ENCODE measurements at regions not wholly inside any gene's neighbourhood (a gene's known extent, or its start where the extent isn't known, plus 50 kb on each side); places are given as distances from the start of the nearest gene placed in this dataset.

DNA sequence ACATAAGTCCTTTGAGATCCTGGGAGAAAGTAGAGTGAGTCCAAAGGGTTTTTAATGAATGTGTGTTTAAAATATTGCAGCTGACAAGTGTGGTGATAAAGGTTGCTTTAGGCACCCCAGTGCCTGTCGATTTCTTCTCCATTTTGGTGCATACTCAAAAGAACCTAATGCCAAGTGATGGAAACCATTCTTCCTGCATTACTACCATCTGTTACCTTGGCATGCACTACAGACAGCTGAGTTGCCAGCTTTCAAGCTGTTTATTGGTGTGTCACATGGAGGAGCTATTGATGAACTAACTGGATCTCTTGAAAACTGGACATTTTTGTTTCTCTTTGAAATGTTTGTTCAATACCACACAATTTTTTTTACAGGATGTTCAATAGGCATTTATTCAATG is 350.0 kb downstream of the AKAIN1 start:
- intact Hi-C loops (cut with micrococcal nuclease): no loop called here
- no peak overlapping the region for H3K27ac Mint-ChIP-seq

GRCh38 chr18:4844320-4844719 is 352.7 kb downstream of the AKAIN1 start:
- Histone ChIP-seq H3K36me3 (ENCODE audit: control insufficient read depth, insufficient read depth, low read length) (no peaks in the 10 kb centered on the region), H3K27ac (ENCODE audit: low read length) (no peak overlapping the region), H3K27me3 (ENCODE audit: control insufficient read depth, insufficient read depth, low read length) (no peaks in the 10 kb centered on the region), H3K4me3 (ENCODE audit: low read length) (no peak overlapping the region), H3K9me3 (ENCODE audit: control insufficient read depth, insufficient read depth, low read length) (no peaks in the 10 kb centered on the region), H3K4me1 (ENCODE audit: control insufficient read depth, insufficient read depth, low read length) (no peaks in the 10 kb centered on the region)
- Mint-ChIP-seq H3K4me3 (no peak overlapping the region), H3K27ac (no peak overlapping the region), H3K27me3 (ENCODE audit: low read depth in 2 of 2) (no peaks in the 10 kb centered on the region), H3K36me3 (peaks cover 12% of the 10 kb centered on the region), H3K9me3 (peaks cover 12% of the 10 kb centered on the region in 2 donors), H3K4me1 (no peaks in the 10 kb centered on the region)
- ATAC-seq (no peak), DNase-seq (no peak)
- TF ChIP-seq, protein P1, sequence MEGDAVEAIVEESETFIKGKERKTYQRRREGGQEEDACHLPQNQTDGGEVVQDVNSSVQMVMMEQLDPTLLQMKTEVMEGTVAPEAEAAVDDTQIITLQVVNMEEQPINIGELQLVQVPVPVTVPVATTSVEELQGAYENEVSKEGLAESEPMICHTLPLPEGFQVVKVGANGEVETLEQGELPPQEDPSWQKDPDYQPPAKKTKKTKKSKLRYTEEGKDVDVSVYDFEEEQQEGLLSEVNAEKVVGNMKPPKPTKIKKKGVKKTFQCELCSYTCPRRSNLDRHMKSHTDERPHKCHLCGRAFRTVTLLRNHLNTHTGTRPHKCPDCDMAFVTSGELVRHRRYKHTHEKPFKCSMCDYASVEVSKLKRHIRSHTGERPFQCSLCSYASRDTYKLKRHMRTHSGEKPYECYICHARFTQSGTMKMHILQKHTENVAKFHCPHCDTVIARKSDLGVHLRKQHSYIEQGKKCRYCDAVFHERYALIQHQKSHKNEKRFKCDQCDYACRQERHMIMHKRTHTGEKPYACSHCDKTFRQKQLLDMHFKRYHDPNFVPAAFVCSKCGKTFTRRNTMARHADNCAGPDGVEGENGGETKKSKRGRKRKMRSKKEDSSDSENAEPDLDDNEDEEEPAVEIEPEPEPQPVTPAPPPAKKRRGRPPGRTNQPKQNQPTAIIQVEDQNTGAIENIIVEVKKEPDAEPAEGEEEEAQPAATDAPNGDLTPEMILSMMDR (IDR thresholded peaks at IDR 0.05): no peak
- intact Hi-C loops (cut with micrococcal nuclease): no loop called here
- 60% methylated on average over 3 of the region's 3 CpGs for WGBS (ENCODE audit: insufficient coverage)

More for the DNA sequence above, 350.0 kb downstream of the AKAIN1 start:
- ATAC-seq (no peak), DNase-seq (no peak)
- Mint-ChIP-seq H3K27me3 (ENCODE audit: low read depth in 2 of 2) (no peaks in the 10 kb centered on the region), H3K36me3 (peaks cover 19% of the 10 kb centered on the region), H3K4me1 (no peaks in the 10 kb centered on the region), H3K4me3 (no peak overlapping the region), H3K9me3 (peaks cover 13 to 21% of the 10 kb centered on the region in 2 donors)
- Histone ChIP-seq H3K27me3 (ENCODE audit: control insufficient read depth, insufficient read depth, low read length) (no peaks in the 10 kb centered on the region), H3K4me3 (ENCODE audit: low read length) (no peak overlapping the region), H3K27ac (ENCODE audit: low read length) (no peak overlapping the region), H3K9me3 (ENCODE audit: control insufficient read depth, insufficient read depth, low read length) (no peaks in the 10 kb centered on the region), H3K4me1 (ENCODE audit: control insufficient read depth, insufficient read depth, low read length) (no peaks in the 10 kb centered on the region), H3K36me3 (ENCODE audit: control insufficient read depth, insufficient read depth, low read length) (no peaks in the 10 kb centered on the region)
- 100% methylated on average over 1 of the region's 1 CpG for WGBS (ENCODE audit: insufficient coverage)
- TF ChIP-seq, protein P1 (IDR thresholded peaks at IDR 0.05): no peak

- peaks cover 10 to 12% of the 10 kb centered on the region in 2 donors for H3K9me3 Mint-ChIP-seq
- no peak overlapping the region for H3K27ac ChIP-seq (ENCODE audit: low read length)
- no peaks in the 10 kb centered on the region for H3K4me1 Mint-ChIP-seq
- no peaks in the 10 kb centered on the region for H3K36me3 ChIP-seq (ENCODE audit: control insufficient read depth, insufficient read depth, low read length)
- DNase-seq: no peak
- H3K36me3 Mint-ChIP-seq: peaks cover 12% of the 10 kb centered on the region
- no peaks in the 10 kb centered on the region for H3K4me1 ChIP-seq (ENCODE audit: control insufficient read depth, insufficient read depth, low read length)
- no peak overlapping the region for H3K4me3 ChIP-seq (ENCODE audit: low read length)
- ATAC-seq: no peak
- no peaks in the 10 kb centered on the region for H3K9me3 ChIP-seq (ENCODE audit: control insufficient read depth, insufficient read depth, low read length)
- TF ChIP-seq, protein P1 (IDR thresholded peaks at IDR 0.05): no peak
- no peak overlapping the region for H3K4me3 Mint-ChIP-seq
- H3K27ac Mint-ChIP-seq: no peak overlapping the region
- intact Hi-C loops (cut with micrococcal nuclease): no loop called here
- H3K27me3 Mint-ChIP-seq (ENCODE audit: low read depth in 2 of 2): no peaks in the 10 kb centered on the region
- H3K27me3 ChIP-seq (ENCODE audit: control insufficient read depth, insufficient read depth, low read length): no peaks in the 10 kb centered on the region
These were observed 353.3 kb downstream of the AKAIN1 start for GRCh38 chr18:4843771-4844170.

DNA sequence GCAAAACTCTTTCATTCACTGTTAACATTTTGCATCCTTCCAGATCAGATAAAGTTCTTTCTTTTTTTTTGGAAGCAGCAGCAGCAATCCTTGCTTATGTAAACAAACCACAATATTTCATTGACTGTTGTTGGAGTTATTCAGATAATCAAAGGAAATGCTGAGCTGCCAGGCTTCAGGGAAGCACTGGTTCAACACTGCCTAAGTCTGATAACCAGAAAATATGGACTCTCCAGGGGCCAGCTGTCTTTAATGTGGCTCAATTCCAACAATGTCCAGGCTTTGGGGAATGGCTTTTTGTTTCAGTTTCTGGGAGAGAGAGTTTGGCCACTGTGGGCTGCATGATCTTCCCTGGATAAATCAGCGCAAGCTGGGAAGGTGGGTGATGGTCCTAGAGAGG is 354.3 kb downstream of the AKAIN1 start:
- DNase-seq (no peak), ATAC-seq (no peak)
- Histone ChIP-seq H3K27ac (ENCODE audit: low read length) (no peak overlapping the region), H3K4me1 (ENCODE audit: control insufficient read depth, insufficient read depth, low read length) (no peaks in the 10 kb centered on the region), H3K9me3 (ENCODE audit: control insufficient read depth, insufficient read depth, low read length) (no peaks in the 10 kb centered on the region), H3K27me3 (ENCODE audit: control insufficient read depth, insufficient read depth, low read length) (no peaks in the 10 kb centered on the region), H3K36me3 (ENCODE audit: control insufficient read depth, insufficient read depth, low read length) (no peaks in the 10 kb centered on the region), H3K4me3 (ENCODE audit: low read length) (no peak overlapping the region)
- no peak overlapping the region for H3K27ac Mint-ChIP-seq
- H3K36me3 Mint-ChIP-seq: peaks cover 12% of the 10 kb centered on the region
- H3K9me3 Mint-ChIP-seq: peaks cover 10 to 12% of the 10 kb centered on the region in 2 donors
- H3K4me1 Mint-ChIP-seq: no peaks in the 10 kb centered on the region
- WGBS (ENCODE audit: insufficient coverage): no CpG with 5 or more reads among the region's 1 CpG
- H3K4me3 Mint-ChIP-seq: no peak overlapping the region
- no peaks in the 10 kb centered on the region for H3K27me3 Mint-ChIP-seq (ENCODE audit: low read depth in 2 of 2)
- intact Hi-C loops (cut with micrococcal nuclease): no loop called here
- TF ChIP-seq, protein P1 (IDR thresholded peaks at IDR 0.05): no peak

Measured in natural killer cell (primary cell).